Limb (tissue), 2 donors: ENCODE measurements at regions not wholly inside any gene's neighbourhood (a gene's known extent, or its start where the extent isn't known, plus 50 kb on each side); places are given as distances from the start of the nearest gene placed in this dataset.
"Not testable (repeated sequence)": the region's sequence is repeated elsewhere in the genome, so short reads cannot be mapped to it uniquely, and the experiment has no call there.

Experiments
- DNase-seq, 2 donors: peaks; one replicate each; pipeline ENCODE4 v3.0.0-alpha.2; 2016; ENCODE audit errors: extremely low spot score in 2 of 2

- DNase-seq: not testable (repeated sequence)
These were observed 160.5 kb downstream of the OR4A47 start for GRCh38 chr11:48649064-48649463.

DNA sequence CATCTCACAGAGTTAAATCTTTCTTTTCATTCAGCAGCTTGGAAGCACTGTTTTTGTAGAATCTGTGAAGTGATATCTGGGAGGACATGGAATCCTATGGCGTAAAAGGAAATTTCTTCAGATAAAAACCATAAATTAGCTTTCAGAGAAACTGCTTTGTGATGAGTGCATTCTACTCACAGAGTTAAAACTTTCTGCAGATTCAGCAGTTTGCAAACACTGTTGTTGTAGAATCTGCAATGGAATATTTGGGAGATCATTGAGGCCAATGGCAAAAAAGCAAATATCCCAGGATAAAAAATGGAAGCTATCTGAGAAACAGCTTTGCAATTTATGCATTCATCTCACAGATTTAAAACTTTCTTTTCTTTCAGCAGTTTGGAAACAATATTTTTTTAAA lies 180.6 kb downstream of the OR4A47 start:
- no peak for DNase-seq

DNA sequence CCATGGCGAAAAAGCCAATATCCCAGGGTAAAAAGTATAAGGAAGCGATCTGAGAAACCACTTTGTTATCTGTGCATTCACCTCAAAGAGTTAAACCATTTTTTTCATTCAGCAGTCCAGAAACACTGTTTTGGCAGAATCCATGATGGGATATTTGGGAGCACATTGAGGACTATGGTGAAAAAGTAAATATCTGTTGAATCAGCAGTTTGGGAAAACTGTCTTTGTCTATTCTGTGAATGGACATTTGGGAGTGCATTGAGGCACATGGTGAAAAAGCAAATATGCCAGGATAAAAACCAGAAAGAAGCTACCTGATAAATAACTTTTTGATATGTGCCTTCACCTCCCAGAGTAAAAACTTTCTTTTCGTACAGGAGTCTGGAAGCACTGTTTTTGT lies 187.4 kb downstream of the OR4A47 start:
- no peak for DNase-seq

DNA sequence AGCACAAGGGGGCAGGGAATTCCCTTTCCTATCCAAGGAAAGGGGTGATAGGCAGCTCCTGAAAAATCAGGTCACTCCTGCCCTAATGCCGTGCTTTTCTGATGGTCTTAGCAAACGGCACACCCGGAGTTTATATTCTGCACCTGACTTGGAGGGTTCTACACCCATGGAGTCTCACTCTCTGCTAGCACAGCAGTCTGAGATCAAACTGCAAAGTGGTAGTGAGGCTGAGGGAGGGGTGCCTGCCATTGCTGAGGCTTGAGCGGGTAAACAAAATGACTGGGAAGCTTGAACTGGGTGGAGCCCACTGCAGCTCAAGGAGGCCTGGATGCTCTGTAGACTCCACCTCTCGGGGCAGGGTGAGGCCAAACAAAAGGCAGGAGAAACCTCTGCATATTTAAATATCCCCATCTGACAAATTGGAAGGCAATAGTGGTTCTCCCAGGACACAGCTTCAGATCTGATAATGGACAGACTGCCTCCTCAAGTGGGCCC lies 194.7 kb downstream of the OR4A47 start:
- peak in 1 of 2 donors; percentile 11 for DNase-seq

DNA sequence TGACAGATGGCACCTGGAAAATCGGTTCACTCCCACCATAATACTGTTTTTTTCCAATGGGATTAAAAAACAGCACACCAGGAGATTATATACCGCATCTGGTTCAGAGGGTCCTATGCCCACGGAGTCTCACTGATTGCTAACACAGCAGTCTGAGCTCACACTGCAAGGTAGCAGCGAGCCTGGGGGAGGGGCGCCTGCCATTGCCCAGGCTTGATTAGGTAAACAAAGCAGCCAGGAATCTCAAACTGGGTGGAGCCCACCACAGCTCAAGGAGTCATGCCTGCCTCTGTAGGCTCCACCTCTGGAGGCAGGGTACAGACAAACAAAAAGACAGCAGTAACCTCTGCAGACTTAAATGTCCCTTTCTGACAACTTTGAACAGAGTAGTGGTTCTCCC lies 240.9 kb downstream of the OR4A47 start:
- DNase-seq: not testable (repeated sequence)

DNA sequence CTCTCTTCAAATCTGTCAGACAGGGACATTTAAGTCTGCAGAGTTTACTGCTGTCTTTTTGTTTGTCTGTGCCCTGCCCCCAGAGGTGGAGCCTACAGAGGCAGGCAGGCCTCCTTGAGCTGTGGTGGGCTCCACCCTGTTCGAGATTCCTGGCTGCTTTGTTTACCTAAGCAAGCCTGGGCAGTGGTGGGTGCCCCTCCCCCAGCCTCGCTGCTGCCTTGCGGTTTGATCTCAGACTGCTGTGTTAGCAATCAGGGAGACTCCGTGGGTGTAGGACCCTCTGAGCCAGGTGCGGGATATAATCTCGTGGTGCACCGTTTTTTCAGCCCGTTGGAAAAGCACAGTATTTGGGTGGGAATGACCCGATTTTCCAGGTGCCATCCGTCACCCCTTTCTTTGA lies 233.6 kb downstream of the TRIM51G start:
- DNase-seq: not testable (repeated sequence)
